Fibroblast of lung (primary cell): ENCODE measurements at regions not wholly inside any gene's neighbourhood (a gene's known extent, or its start where the extent isn't known, plus 50 kb on each side); places are given as distances from the start of the nearest gene placed in this dataset.

Experiments used
- DNase-seq, 2 donors: peaks; one replicate each; pipeline versions ENCODE4 v3.0.0 to v3.0.0-alpha.2; 2010; ENCODE audit warnings: low read depth in 2 of 2
- H2AFZ ChIP-seq: 2 replicates; pipeline ENCODE4 v1.5.1; 2012; ENCODE audit warnings: low read length, control low read depth, inconsistent platforms
- H3K27ac ChIP-seq: 2 replicates; pipeline ENCODE4 v1.5.1; 2011; ENCODE audit warnings: low read length, control low read depth; ENCODE audit not compliant: insufficient read depth
- H3K27me3 ChIP-seq: 2 replicates; pipeline ENCODE4 v1.5.1; 2011; ENCODE audit warnings: mild to moderate bottlenecking, low read length; ENCODE audit not compliant: control insufficient read depth, insufficient read depth
- H3K36me3 ChIP-seq: 2 replicates; pipeline ENCODE4 v1.5.1; 2011; ENCODE audit warnings: low read length; ENCODE audit not compliant: control insufficient read depth, insufficient read depth
- H3K4me1 ChIP-seq: 2 replicates; pipeline ENCODE4 v1.5.1; 2011; ENCODE audit warnings: low read length; ENCODE audit not compliant: control insufficient read depth, insufficient read depth; ENCODE audit errors: extremely low read depth
- H3K4me2 ChIP-seq: 2 replicates; pipeline ENCODE4 v1.5.1; 2011; ENCODE audit warnings: low read length, control low read depth; ENCODE audit not compliant: insufficient read depth; ENCODE audit errors: extremely low read depth
- H3K4me3 ChIP-seq, 4 experiments: fragments of 200-600 bp in 1 of 4; sonication (generic) in 1 of 4; replicated peaks in 1 of 4; 2 replicates each; pipeline ENCODE4 v1.5.1; 2011 to 2016; ENCODE audit warnings: low read length in 4 of 4, low read depth in 3 of 4, mild to moderate bottlenecking in 3 of 4, control low read depth in 2 of 4, inconsistent platforms in 1 of 4, mixed read lengths in 1 of 4; ENCODE audit not compliant: insufficient read depth in 1 of 4; ENCODE audit errors: control extremely low read depth in 1 of 4
- H3K79me2 ChIP-seq: 2 replicates; pipeline ENCODE4 v1.5.1; 2012; ENCODE audit warnings: mild to moderate bottlenecking, low read length, inconsistent platforms; ENCODE audit not compliant: control insufficient read depth, insufficient read depth
- H3K9ac ChIP-seq: 2 replicates; pipeline ENCODE4 v1.5.1; 2011; ENCODE audit warnings: mild to moderate bottlenecking, low read length, control low read depth; ENCODE audit not compliant: insufficient read depth
- H3K9me3 ChIP-seq: 2 replicates; pipeline ENCODE4 v1.5.1; 2012; ENCODE audit warnings: low read depth, low read length; ENCODE audit not compliant: control insufficient read depth, insufficient read depth
- H4K20me1 ChIP-seq: 2 replicates; pipeline ENCODE4 v1.5.1; 2011; ENCODE audit warnings: low read length; ENCODE audit not compliant: control insufficient read depth, insufficient read depth; ENCODE audit errors: extremely low read depth
- EZH2 ChIP-seq: IDR thresholded peaks from 2 replicates; pipeline ENCODE4 v1.5.1; 2012; ENCODE audit warnings: low read length, control low read depth, mild to moderate bottlenecking; ENCODE audit errors: missing control alignments
- TF ChIP-seq, protein P1 (sequence below), 2 donors: IDR thresholded peaks in 1 of 2; conservative IDR thresholded peaks in 1 of 2; 1 replicate in 1 of 2; 2 replicates in 1 of 2; pipeline ENCODE4 v1.5.1; 2011 to 2012; ENCODE audit warnings: low read length in 2 of 2, control low read depth in 1 of 2, inconsistent platforms in 1 of 2, low read depth in 1 of 2, mild to moderate bottlenecking in 1 of 2

GRCh38 chr3:106560451-106560966 lies 691.7 kb upstream of the CBLB start:
- Histone ChIP-seq H3K27ac (no peak overlapping the region), H3K9ac (no peak overlapping the region), H2AFZ (no peak overlapping the region), H3K79me2 (no peaks in the 10 kb centered on the region), H3K36me3 (no peaks in the 10 kb centered on the region), H3K4me2 (no peak overlapping the region), H3K9me3 (no peaks in the 10 kb centered on the region), H3K4me3 (no peak overlapping the region), H3K4me1 (no peaks in the 10 kb centered on the region), H4K20me1 (no peaks in the 10 kb centered on the region), H3K27me3 (no peaks in the 10 kb centered on the region)
- DNase-seq = peak; percentile 78 to 87
- TF ChIP-seq EZH2 = no peak
- TF ChIP-seq, protein P1, sequence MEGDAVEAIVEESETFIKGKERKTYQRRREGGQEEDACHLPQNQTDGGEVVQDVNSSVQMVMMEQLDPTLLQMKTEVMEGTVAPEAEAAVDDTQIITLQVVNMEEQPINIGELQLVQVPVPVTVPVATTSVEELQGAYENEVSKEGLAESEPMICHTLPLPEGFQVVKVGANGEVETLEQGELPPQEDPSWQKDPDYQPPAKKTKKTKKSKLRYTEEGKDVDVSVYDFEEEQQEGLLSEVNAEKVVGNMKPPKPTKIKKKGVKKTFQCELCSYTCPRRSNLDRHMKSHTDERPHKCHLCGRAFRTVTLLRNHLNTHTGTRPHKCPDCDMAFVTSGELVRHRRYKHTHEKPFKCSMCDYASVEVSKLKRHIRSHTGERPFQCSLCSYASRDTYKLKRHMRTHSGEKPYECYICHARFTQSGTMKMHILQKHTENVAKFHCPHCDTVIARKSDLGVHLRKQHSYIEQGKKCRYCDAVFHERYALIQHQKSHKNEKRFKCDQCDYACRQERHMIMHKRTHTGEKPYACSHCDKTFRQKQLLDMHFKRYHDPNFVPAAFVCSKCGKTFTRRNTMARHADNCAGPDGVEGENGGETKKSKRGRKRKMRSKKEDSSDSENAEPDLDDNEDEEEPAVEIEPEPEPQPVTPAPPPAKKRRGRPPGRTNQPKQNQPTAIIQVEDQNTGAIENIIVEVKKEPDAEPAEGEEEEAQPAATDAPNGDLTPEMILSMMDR (conservative IDR thresholded peaks at IDR 0.05 in 1 of 2, IDR thresholded peaks at IDR 0.05 in 1 of 2; ENCODE audit: low read depth in 1 of 2, low read length in 2 of 2) = no peak

GRCh38 chr3:106566277-106566676 lies 697.5 kb upstream of the CBLB start:
- H3K4me3 ChIP-seq = no peak overlapping the region

GRCh38 chr3:106570426-106570825 lies 701.6 kb upstream of the CBLB start:
- Histone ChIP-seq H2AFZ (no peak overlapping the region), H4K20me1 (no peaks in the 10 kb centered on the region), H3K27ac (no peak overlapping the region), H3K36me3 (no peaks in the 10 kb centered on the region), H3K4me1 (no peaks in the 10 kb centered on the region), H3K9ac (no peak overlapping the region), H3K4me2 (no peak overlapping the region), H3K9me3 (no peaks in the 10 kb centered on the region), H3K4me3 (no peak overlapping the region), H3K79me2 (no peaks in the 10 kb centered on the region), H3K27me3 (no peaks in the 10 kb centered on the region)
- TF ChIP-seq, protein P1 (conservative IDR thresholded peaks at IDR 0.05 in 1 of 2, IDR thresholded peaks at IDR 0.05 in 1 of 2; ENCODE audit: low read depth in 1 of 2, low read length in 2 of 2) = no peak
- TF ChIP-seq EZH2 = no peak
- no peak for DNase-seq

More at GRCh38 chr3:106566277-106566676, 697.5 kb upstream of the CBLB start:
- Histone ChIP-seq H3K4me1 (no peaks in the 10 kb centered on the region), H3K9ac (no peak overlapping the region), H3K79me2 (no peaks in the 10 kb centered on the region), H3K36me3 (no peaks in the 10 kb centered on the region), H3K27me3 (no peaks in the 10 kb centered on the region), H3K4me2 (no peak overlapping the region), H3K9me3 (no peaks in the 10 kb centered on the region), H3K27ac (no peak overlapping the region), H4K20me1 (no peaks in the 10 kb centered on the region), H2AFZ (no peak overlapping the region)
- DNase-seq = no peak
- no peak for TF ChIP-seq EZH2
- TF ChIP-seq, protein P1 (conservative IDR thresholded peaks at IDR 0.05 in 1 of 2, IDR thresholded peaks at IDR 0.05 in 1 of 2; ENCODE audit: low read depth in 1 of 2, low read length in 2 of 2) = peak in 1 of 2 donors; percentile 18
